ENCODE measurements at regions not wholly inside any gene's neighbourhood (a gene's known extent, or its start where the extent isn't known, plus 50 kb on each side); places are given as distances from the start of the nearest gene placed in this dataset.
"Not testable (repeated sequence)": the region's sequence is repeated elsewhere in the genome, so short reads cannot be mapped to it uniquely, and the experiment has no call there.

DNA sequence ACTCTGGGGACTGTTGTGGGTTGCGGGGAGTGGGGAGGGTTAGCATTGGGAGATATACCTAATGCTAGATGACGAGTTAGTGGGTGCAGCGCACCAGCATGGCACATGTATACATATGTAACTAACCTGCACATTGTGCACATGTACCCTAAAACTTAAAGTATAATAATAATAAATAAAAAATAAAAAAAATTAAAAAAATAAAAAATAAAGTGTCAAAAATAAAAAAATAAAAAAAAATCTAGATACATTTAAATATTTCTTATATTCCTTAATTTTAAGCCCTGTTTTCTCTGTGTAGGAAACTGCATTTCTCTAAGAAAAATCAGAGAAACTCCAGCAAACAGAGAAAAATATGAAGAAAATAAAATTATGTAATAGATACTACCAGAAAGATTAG lies 52.2 kb upstream of the SGO1 start:
- 43% methylated on average over 3 of the region's 3 CpGs for WGBS (ENCODE audit: missing lambda C conversion rate)
- H3K4me3 ChIP-seq; H3K4me1 ChIP-seq; ATAC-seq; FAIRE-seq; H3K9me3 ChIP-seq; DNase-seq (ENCODE audit: low read depth in 1 of 2, low spot score in 1 of 2); POLR2A ChIA-PET; H3K4me2 ChIP-seq; H3K27ac ChIP-seq; CTCF ChIA-PET: not testable (repeated sequence)

- no peak overlapping the region for H3K27ac ChIP-seq
- FAIRE-seq (no peak), ATAC-seq (no peak), DNase-seq (ENCODE audit: low read depth in 1 of 2, low spot score in 1 of 2) (no peak)
- TF ChIP-seq TP53 (CRISPR knock-in tag; IDR thresholded peaks at IDR 0.05) (no peak), EHMT2 (IDR thresholded peaks at IDR 0.05; ENCODE audit: low read depth) (no peak), NPAS2 (CRISPR knock-in tag; IDR thresholded peaks at IDR 0.05; ENCODE audit: borderline replicate concordance) (no peak), RFX5 (IDR thresholded peaks at IDR 0.05) (no peak), ZFP36 (IDR thresholded peaks at IDR 0.05; ENCODE audit: borderline replicate concordance, partially characterized antibody) (no peak), ESRRA (IDR thresholded peaks at IDR 0.05; ENCODE audit: borderline replicate concordance, low read length) (no peak), MYC (IDR thresholded peaks at IDR 0.05; ENCODE audit: borderline replicate concordance, low read length) (no peak), PBX3 (IDR thresholded peaks at IDR 0.05) (no peak), MAFK (IDR thresholded peaks at IDR 0.05; ENCODE audit: partially characterized antibody) (no peak), KDM5A (IDR thresholded peaks at IDR 0.05) (no peak)
- CTCF ChIA-PET, result no interaction called here
- H3K4me3 ChIP-seq, result no peak overlapping the region
- POLR2A ChIA-PET, result no interaction called here
- no peaks in the 10 kb centered on the region for H3K9me3 ChIP-seq
- H3K4me2 ChIP-seq, result no peak overlapping the region
- H3K4me1 ChIP-seq, result no peaks in the 10 kb centered on the region
- WGBS (ENCODE audit: missing lambda C conversion rate), result 3% methylated on average over 3 of the region's 3 CpGs
Measured at GRCh38 chr3:20236603-20237002, 50.6 kb upstream of the SGO1 start.

Small RNAs in the stretch of these regions (small RNA-seq; reads per million reads assigned to genes)
- gene RNU6-815P (0 reads per million in 6 experiments), gene RNU6-822P (0 reads per million in 6 experiments)

Measured in A549 (cell line).